ENCODE measurements at regions not wholly inside any gene's neighbourhood (a gene's known extent, or its start where the extent isn't known, plus 50 kb on each side); places are given as distances from the start of the nearest gene placed in this dataset.

- DNase-seq (ENCODE audit: low spot score) = no peak
- peaks cover 24% of the 10 kb centered on the region for H3K4me1 Mint-ChIP-seq (ENCODE audit: low read depth)
- no peak overlapping the region for H3K4me3 Mint-ChIP-seq (ENCODE audit: unreplicated experiment)
- no peaks in the 10 kb centered on the region for H3K36me3 Mint-ChIP-seq (ENCODE audit: low read depth)
- H3K9me3 Mint-ChIP-seq (ENCODE audit: low read depth) = no peaks in the 10 kb centered on the region
- no peaks in the 10 kb centered on the region for H3K27me3 Mint-ChIP-seq (ENCODE audit: low read depth)
- peak overlapping the region; percentile 96 for H3K27ac Mint-ChIP-seq (ENCODE audit: unreplicated experiment)
- TF ChIP-seq CTCF (IDR thresholded peaks at IDR 0.05) = no peak
These were observed 85.1 kb upstream of the RAI14 start for GRCh38 chr5:34570721-34571676.

- H3K4me3 Mint-ChIP-seq (ENCODE audit: unreplicated experiment) = no peak overlapping the region
- peaks cover 24% of the 10 kb centered on the region for H3K4me1 Mint-ChIP-seq (ENCODE audit: low read depth)
- no peak for DNase-seq (ENCODE audit: low spot score)
- H3K27me3 Mint-ChIP-seq (ENCODE audit: low read depth) = no peaks in the 10 kb centered on the region
- TF ChIP-seq CTCF (IDR thresholded peaks at IDR 0.05) = no peak
- no peaks in the 10 kb centered on the region for H3K9me3 Mint-ChIP-seq (ENCODE audit: low read depth)
- no peaks in the 10 kb centered on the region for H3K36me3 Mint-ChIP-seq (ENCODE audit: low read depth)
- H3K27ac Mint-ChIP-seq (ENCODE audit: unreplicated experiment) = peak overlapping the region; percentile 96
These were observed 84.5 kb upstream of the RAI14 start for GRCh38 chr5:34571677-34572041.

- Mint-ChIP-seq H3K27ac (ENCODE audit: unreplicated experiment) (no peak overlapping the region), H3K9me3 (ENCODE audit: low read depth) (peaks cover 7% of the 10 kb centered on the region), H3K4me3 (ENCODE audit: unreplicated experiment) (no peak overlapping the region)
These were observed 81.1 kb upstream of the RAI14 start for GRCh38 chr5:34574936-34575467.

GRCh38 chr5:34576891-34577666 lies 79.0 kb upstream of the RAI14 start:
- DNase-seq (ENCODE audit: low spot score) = no peak
- peak overlapping the region; percentile 27 for H3K27ac Mint-ChIP-seq (ENCODE audit: unreplicated experiment)
- no peaks in the 10 kb centered on the region for H3K27me3 Mint-ChIP-seq (ENCODE audit: low read depth)
- H3K36me3 Mint-ChIP-seq (ENCODE audit: low read depth) = no peaks in the 10 kb centered on the region
- H3K4me3 Mint-ChIP-seq (ENCODE audit: unreplicated experiment) = no peak overlapping the region
- TF ChIP-seq CTCF (IDR thresholded peaks at IDR 0.05) = no peak
- peaks cover 16% of the 10 kb centered on the region for H3K4me1 Mint-ChIP-seq (ENCODE audit: low read depth)
- peaks cover 7% of the 10 kb centered on the region for H3K9me3 Mint-ChIP-seq (ENCODE audit: low read depth)

More at GRCh38 chr5:34574936-34575467, 81.1 kb upstream of the RAI14 start:
- DNase-seq (ENCODE audit: low spot score) = no peak
- Mint-ChIP-seq H3K4me1 (ENCODE audit: low read depth) (peaks cover 31% of the 10 kb centered on the region), H3K36me3 (ENCODE audit: low read depth) (no peaks in the 10 kb centered on the region), H3K27me3 (ENCODE audit: low read depth) (no peaks in the 10 kb centered on the region)
- no peak for TF ChIP-seq CTCF (IDR thresholded peaks at IDR 0.05)

GRCh38 chr5:34578962-34579361 lies 77.2 kb upstream of the RAI14 start:
- no peak overlapping the region for H3K4me3 Mint-ChIP-seq (ENCODE audit: unreplicated experiment)
- peaks cover 7% of the 10 kb centered on the region for H3K9me3 Mint-ChIP-seq (ENCODE audit: low read depth)
- no peaks in the 10 kb centered on the region for H3K36me3 Mint-ChIP-seq (ENCODE audit: low read depth)
- no peaks in the 10 kb centered on the region for H3K27me3 Mint-ChIP-seq (ENCODE audit: low read depth)
- no peak for DNase-seq (ENCODE audit: low spot score)
- peaks cover 16% of the 10 kb centered on the region for H3K4me1 Mint-ChIP-seq (ENCODE audit: low read depth)
- H3K27ac Mint-ChIP-seq (ENCODE audit: unreplicated experiment) = no peak overlapping the region
- TF ChIP-seq CTCF (IDR thresholded peaks at IDR 0.05) = no peak
